AG04449 (cell line): ENCODE measurements at regions not wholly inside any gene's neighbourhood (a gene's known extent, or its start where the extent isn't known, plus 50 kb on each side); places are given as distances from the start of the nearest gene placed in this dataset.

Experiments
- CTCF ChIA-PET: fragments of 350-600 bp; formaldehyde crosslinking; extraction: SDS; loops from one replicate; lab custom pipeline; 2021; ENCODE audit warnings: antibody characterized with exemption; lab: Yijun Ruan, JAX
- POLR2A ChIA-PET: fragments of 400-600, 350-600 bp; formaldehyde crosslinking; extraction: SDS; loops from one replicate; lab custom pipeline; 2020; ENCODE audit warnings: antibody characterized with exemption, inconsistent platforms; lab: Yijun Ruan, JAX
- DNase-seq: peaks from one replicate; pipeline ENCODE4 v3.0.0-alpha.2; 2010; ENCODE audit warnings: low read depth, low spot score
- H3K4me3 ChIP-seq: 2 replicates; pipeline ENCODE4 v1.5.1; 2011; ENCODE audit warnings: low read depth, mild to moderate bottlenecking, control low read depth, low read length
- CTCF ChIP-seq: IDR thresholded peaks from one replicate; pipeline ENCODE4 v1.5.1; 2011; ENCODE audit warnings: mild to moderate bottlenecking, moderate library complexity, low read length, control low read depth, inconsistent platforms; ENCODE audit not compliant: insufficient read depth; ENCODE audit errors: missing control alignments

- TF ChIP-seq CTCF: no peak
- CTCF ChIA-PET: interaction anchor here (1.2 kb wide), 1 partner anchor 13 kb away, joined by 3 read pairs; no protein-coding TSS in a partner anchor
- no peak overlapping the region for H3K4me3 ChIP-seq
- no peak for DNase-seq
- POLR2A ChIA-PET: no interaction called here
Measured at GRCh38 chr3:70757658-70758057, 445.2 kb upstream of the MDFIC2 start.

- CTCF ChIA-PET: interaction anchor here (0.9 kb wide), 1 partner anchor 11 kb away, joined by 3 read pairs; no protein-coding TSS in a partner anchor
- no peak for DNase-seq
Measured at GRCh38 chr3:70755526-70755925, 443.1 kb upstream of the MDFIC2 start.

GRCh38 chr3:70754314-70754713 lies 441.9 kb upstream of the MDFIC2 start:
- H3K4me3 ChIP-seq: no peak overlapping the region
- CTCF ChIA-PET: no interaction called here
- POLR2A ChIA-PET: no interaction called here
- no peak for DNase-seq
- TF ChIP-seq CTCF: no peak

More at GRCh38 chr3:70755526-70755925, 443.1 kb upstream of the MDFIC2 start:
- POLR2A ChIA-PET: no interaction called here
- no peak overlapping the region for H3K4me3 ChIP-seq
- no peak for TF ChIP-seq CTCF

GRCh38 chr3:70753572-70753971 lies 441.1 kb upstream of the MDFIC2 start:
- no peak for TF ChIP-seq CTCF
- CTCF ChIA-PET: interaction anchor here (0.7 kb wide), 1 partner anchor 222 kb away, joined by 3 read pairs; no protein-coding TSS in a partner anchor
- POLR2A ChIA-PET: no interaction called here
- DNase-seq: no peak
- H3K4me3 ChIP-seq: no peak overlapping the region

GRCh38 chr3:70752051-70752450 lies 439.6 kb upstream of the MDFIC2 start:
- no peak overlapping the region for H3K4me3 ChIP-seq
- DNase-seq: no peak
- ChIA-PET CTCF (no interaction called here), POLR2A (no interaction called here)
- no peak for TF ChIP-seq CTCF

- no peak overlapping the region for H3K4me3 ChIP-seq
- POLR2A ChIA-PET: interaction anchor here (0.7 kb wide), 1 partner anchor 59 kb away, joined by 3 read pairs; no protein-coding TSS in a partner anchor
- DNase-seq: no peak
- TF ChIP-seq CTCF: no peak
- CTCF ChIA-PET: no interaction called here
Measured at GRCh38 chr3:70749122-70749521, 436.7 kb upstream of the MDFIC2 start.
